PC-9 (cell line): ENCODE measurements at regions not wholly inside any gene's neighbourhood (a gene's known extent, or its start where the extent isn't known, plus 50 kb on each side); places are given as distances from the start of the nearest gene placed in this dataset.

Experiments used
- BruUV-seq: library from RNA; stranded (reverse); fragments of 400-500 nt; replicated peaks from 2 replicates; lab custom pipeline; 2021; lab: Mats Ljungman, UMichigan
- CTCF ChIA-PET: fragments of 300-600 bp; sonication (Branson Sonifier 250); formaldehyde crosslinking; loops from one replicate; lab custom pipeline; 2022; ENCODE audit warnings: antibody characterized with exemption; lab: Charles Lee
- POLR2A ChIA-PET: fragments of 300-600 bp; sonication (Branson Sonifier 250); formaldehyde crosslinking; loops from one replicate; lab custom pipeline; 2022; ENCODE audit warnings: antibody characterized with exemption; ENCODE audit not compliant: unreplicated experiment; lab: Charles Lee
- DNase-seq, 2 experiments: peaks; one replicate each; pipeline versions ENCODE4 v3.0.0 to v3.0.0-alpha.2; 2015 to 2022; ENCODE audit warnings: mixed read lengths in 1 of 2
- H2AFZ ChIP-seq: fragments of 200-600 bp; sonication (generic); 2 replicates; pipeline ENCODE4 v1.8.1; 2017; ENCODE audit warnings: antibody characterized with exemption
- H3F3A ChIP-seq: fragments of 200-600 bp; sonication (generic); 2 replicates; pipeline ENCODE4 v1.8.1; 2017; ENCODE audit warnings: antibody characterized with exemption, mild to moderate bottlenecking, low read depth; ENCODE audit not compliant: insufficient read depth
- H3K27ac ChIP-seq: fragments of 200-600 bp; sonication (generic); 2 replicates; pipeline ENCODE4 v1.6.1; 2016; ENCODE audit warnings: mixed run types
- H3K27me3 ChIP-seq: fragments of 200-600 bp; sonication (generic); 2 replicates; pipeline ENCODE4 v1.6.1; 2016; ENCODE audit warnings: low read depth, mixed run types; ENCODE audit not compliant: insufficient read depth
- H3K36me3 ChIP-seq: fragments of 200-600 bp; sonication (generic); 2 replicates; pipeline ENCODE4 v1.6.1; 2016; ENCODE audit warnings: low read depth, mixed run types
- H3K4me1 ChIP-seq: fragments of 200-600 bp; sonication (generic); replicated peaks from 2 replicates; pipeline ENCODE4 v1.6.1; 2016; ENCODE audit warnings: mixed run types; ENCODE audit not compliant: insufficient read depth
- H3K4me2 ChIP-seq: fragments of 200-600 bp; sonication (generic); 2 replicates; pipeline ENCODE4 v1.6.1; 2017; ENCODE audit warnings: mixed run types
- H3K4me3 ChIP-seq: fragments of 200-600 bp; sonication (generic); 2 replicates; pipeline ENCODE4 v1.6.1; 2016; ENCODE audit warnings: mixed run types
- H3K79me2 ChIP-seq: fragments of 200-600 bp; sonication (generic); 2 replicates; pipeline ENCODE4 v1.6.1; 2017; ENCODE audit warnings: low read depth, mixed run types
- H3K9me2 ChIP-seq: fragments of 200-600 bp; sonication (generic); 2 replicates; pipeline ENCODE4 v1.8.1; 2017; ENCODE audit warnings: mild to moderate bottlenecking; ENCODE audit not compliant: insufficient read depth
- H3K9me3 ChIP-seq: fragments of 200-600 bp; sonication (generic); 2 replicates; pipeline ENCODE4 v1.8.1; 2016; ENCODE audit warnings: low read depth; ENCODE audit not compliant: insufficient read depth
- H4K20me1 ChIP-seq: fragments of 200-600 bp; sonication (generic); 2 replicates; pipeline ENCODE4 v1.8.1; 2017; ENCODE audit not compliant: insufficient read depth
- CTCF ChIP-seq: fragments of 200-600 bp; sonication (generic); conservative IDR thresholded peaks from 2 replicates; pipeline ENCODE4 v1.6.1; 2017; ENCODE audit warnings: mixed run types, antibody characterized with exemption, mild to moderate bottlenecking, moderate library complexity
- EZH2 ChIP-seq: fragments of 200-600 bp; sonication (generic); IDR thresholded peaks from 2 replicates; pipeline ENCODE4 v1.8.0; 2017; ENCODE audit warnings: antibody characterized with exemption, low read depth
- intact Hi-C: fragments of 100-400 bp; cut with micrococcal nuclease; formaldehyde crosslinking; loops from one replicate; pipeline ENCODE4 v1.10.0; 2022; ENCODE audit not compliant: unreplicated experiment

DNA sequence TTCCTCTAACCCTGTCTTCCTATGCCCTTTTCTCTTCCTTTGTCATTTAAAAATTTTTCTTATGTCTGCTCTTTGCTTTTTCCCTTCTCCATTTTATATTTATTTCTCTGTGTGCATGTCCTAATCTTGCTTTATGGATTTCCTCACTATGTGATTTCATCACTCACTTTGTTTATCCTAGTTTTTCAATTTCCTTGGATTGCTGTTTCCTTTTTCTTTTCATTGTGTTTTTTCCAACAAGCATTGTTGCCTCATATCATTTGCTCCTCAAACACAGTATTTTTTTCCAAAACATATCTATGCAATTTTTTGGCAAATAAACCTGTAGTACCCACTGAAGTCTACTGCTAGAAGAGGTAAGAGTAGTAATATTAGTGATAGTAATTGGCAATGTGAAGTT is 67.4 kb upstream of the PNPT1 start:
- Histone ChIP-seq H3K9me2 (no peaks in the 10 kb centered on the region), H3K4me1 (no peaks in the 10 kb centered on the region), H3K4me2 (no peak overlapping the region), H3K4me3 (no peak overlapping the region), H4K20me1 (no peaks in the 10 kb centered on the region), H3K27ac (no peak overlapping the region), H3K9me3 (no peaks in the 10 kb centered on the region), H3K79me2 (no peaks in the 10 kb centered on the region), H3F3A (no peaks in the 10 kb centered on the region), H3K27me3 (no peaks in the 10 kb centered on the region), H3K36me3 (no peaks in the 10 kb centered on the region), H2AFZ (no peak overlapping the region)
- no peak for DNase-seq
- ChIA-PET CTCF (no interaction called here), POLR2A (no interaction called here)
- TF ChIP-seq EZH2, result no peak
- no peak for TF ChIP-seq CTCF
- intact Hi-C loops, result no loop called here
- BruUV-seq, result no TSS peak

GRCh38 chr2:55760125-55760524 is 66.5 kb upstream of the PNPT1 start:
- H3K27me3 ChIP-seq, result no peaks in the 10 kb centered on the region
- no peak overlapping the region for H3K27ac ChIP-seq
- POLR2A ChIA-PET, result no interaction called here
- H4K20me1 ChIP-seq, result no peaks in the 10 kb centered on the region
- intact Hi-C loops, result no loop called here
- H2AFZ ChIP-seq, result no peak overlapping the region
- H3K4me1 ChIP-seq, result no peaks in the 10 kb centered on the region
- H3K9me3 ChIP-seq, result no peaks in the 10 kb centered on the region
- BruUV-seq, result no TSS peak
- TF ChIP-seq EZH2 (no peak), CTCF (no peak)
- CTCF ChIA-PET, result no interaction called here
- H3K9me2 ChIP-seq, result no peaks in the 10 kb centered on the region
- no peak for DNase-seq
- no peaks in the 10 kb centered on the region for H3K79me2 ChIP-seq
- H3F3A ChIP-seq, result no peaks in the 10 kb centered on the region
- H3K4me2 ChIP-seq, result no peak overlapping the region
- no peak overlapping the region for H3K4me3 ChIP-seq
- H3K36me3 ChIP-seq, result no peaks in the 10 kb centered on the region

GRCh38 chr2:55759271-55759921 is 65.8 kb upstream of the PNPT1 start:
- TF ChIP-seq CTCF (no peak), EZH2 (no peak)
- Histone ChIP-seq H4K20me1 (no peaks in the 10 kb centered on the region), H3F3A (no peaks in the 10 kb centered on the region), H3K79me2 (no peaks in the 10 kb centered on the region), H2AFZ (no peak overlapping the region), H3K27ac (no peak overlapping the region), H3K4me3 (no peak overlapping the region), H3K9me3 (no peaks in the 10 kb centered on the region), H3K4me2 (no peak overlapping the region), H3K36me3 (no peaks in the 10 kb centered on the region), H3K27me3 (no peaks in the 10 kb centered on the region), H3K9me2 (no peaks in the 10 kb centered on the region), H3K4me1 (no peaks in the 10 kb centered on the region)
- no TSS peak for BruUV-seq
- no peak for DNase-seq
- POLR2A ChIA-PET, result no interaction called here
- intact Hi-C loops, result no loop called here
- CTCF ChIA-PET, result no interaction called here
